GM10248 (cell line): ENCODE measurements at regions not wholly inside any gene's neighbourhood (a gene's known extent, or its start where the extent isn't known, plus 50 kb on each side); places are given as distances from the start of the nearest gene placed in this dataset.
A peak's percentile ranks its signal among the peaks of the same experiment; 100 is the strongest.

Experiments
- CTCF ChIA-PET: fragments of 300-600 bp; sonication (Branson Sonifier 250); formaldehyde crosslinking; extraction: SDS; loops from one replicate; lab custom pipeline; 2021; ENCODE audit warnings: antibody characterized with exemption; lab: Yijun Ruan, JAX
- POLR2A ChIA-PET: fragments of 350-650 bp; sonication (Branson Sonifier 250); formaldehyde crosslinking; extraction: SDS; loops from one replicate; lab custom pipeline; 2020; ENCODE audit warnings: antibody characterized with exemption; lab: Yijun Ruan, JAX
- DNase-seq: peaks from one replicate; pipeline ENCODE4 v3.0.0; 2012; ENCODE audit errors: extremely low spot score
- TF ChIP-seq, protein P1 (sequence below): IDR thresholded peaks from 2 replicates; pipeline ENCODE4 v1.5.1; 2012; ENCODE audit warnings: mild to moderate bottlenecking, low read depth; ENCODE audit errors: extremely low read depth, missing control alignments, control extremely low read depth

DNA sequence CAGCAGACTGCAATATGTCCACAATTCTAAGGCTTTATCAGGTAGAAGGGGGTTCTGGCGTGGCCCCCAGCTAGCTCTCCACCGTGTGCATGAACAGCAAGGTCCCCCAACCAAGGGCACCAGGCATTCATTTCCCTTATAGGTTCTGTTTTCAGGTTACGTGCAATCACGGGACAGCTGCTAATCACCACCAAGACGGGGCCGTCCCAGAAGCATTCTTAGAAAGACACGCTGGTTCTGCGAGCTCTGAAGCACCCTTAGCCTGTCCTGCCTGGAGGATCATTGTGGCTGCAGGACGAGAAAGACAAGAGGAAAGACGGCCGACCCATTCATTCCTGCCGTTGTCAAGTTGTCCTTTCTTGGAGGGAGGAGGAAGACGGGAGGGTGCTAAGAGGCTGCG lies 302.9 kb downstream of the SOX9 start:
- TF ChIP-seq, protein P1, sequence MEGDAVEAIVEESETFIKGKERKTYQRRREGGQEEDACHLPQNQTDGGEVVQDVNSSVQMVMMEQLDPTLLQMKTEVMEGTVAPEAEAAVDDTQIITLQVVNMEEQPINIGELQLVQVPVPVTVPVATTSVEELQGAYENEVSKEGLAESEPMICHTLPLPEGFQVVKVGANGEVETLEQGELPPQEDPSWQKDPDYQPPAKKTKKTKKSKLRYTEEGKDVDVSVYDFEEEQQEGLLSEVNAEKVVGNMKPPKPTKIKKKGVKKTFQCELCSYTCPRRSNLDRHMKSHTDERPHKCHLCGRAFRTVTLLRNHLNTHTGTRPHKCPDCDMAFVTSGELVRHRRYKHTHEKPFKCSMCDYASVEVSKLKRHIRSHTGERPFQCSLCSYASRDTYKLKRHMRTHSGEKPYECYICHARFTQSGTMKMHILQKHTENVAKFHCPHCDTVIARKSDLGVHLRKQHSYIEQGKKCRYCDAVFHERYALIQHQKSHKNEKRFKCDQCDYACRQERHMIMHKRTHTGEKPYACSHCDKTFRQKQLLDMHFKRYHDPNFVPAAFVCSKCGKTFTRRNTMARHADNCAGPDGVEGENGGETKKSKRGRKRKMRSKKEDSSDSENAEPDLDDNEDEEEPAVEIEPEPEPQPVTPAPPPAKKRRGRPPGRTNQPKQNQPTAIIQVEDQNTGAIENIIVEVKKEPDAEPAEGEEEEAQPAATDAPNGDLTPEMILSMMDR: no peak
- POLR2A ChIA-PET: interaction anchor here (2.0 to 2.2 kb wide), 2 partner anchors 41 to 302 kb away, joined by 15 to 25 read pairs; partner anchors contain the start of gene SOX9
- CTCF ChIA-PET: interaction anchor here (1.1 to 7.3 kb wide), 5 partner anchors 37 to 126 kb away, joined by 3 to 52 read pairs (median 3); no protein-coding TSS in a partner anchor
- peak; percentile 55 for DNase-seq

DNA sequence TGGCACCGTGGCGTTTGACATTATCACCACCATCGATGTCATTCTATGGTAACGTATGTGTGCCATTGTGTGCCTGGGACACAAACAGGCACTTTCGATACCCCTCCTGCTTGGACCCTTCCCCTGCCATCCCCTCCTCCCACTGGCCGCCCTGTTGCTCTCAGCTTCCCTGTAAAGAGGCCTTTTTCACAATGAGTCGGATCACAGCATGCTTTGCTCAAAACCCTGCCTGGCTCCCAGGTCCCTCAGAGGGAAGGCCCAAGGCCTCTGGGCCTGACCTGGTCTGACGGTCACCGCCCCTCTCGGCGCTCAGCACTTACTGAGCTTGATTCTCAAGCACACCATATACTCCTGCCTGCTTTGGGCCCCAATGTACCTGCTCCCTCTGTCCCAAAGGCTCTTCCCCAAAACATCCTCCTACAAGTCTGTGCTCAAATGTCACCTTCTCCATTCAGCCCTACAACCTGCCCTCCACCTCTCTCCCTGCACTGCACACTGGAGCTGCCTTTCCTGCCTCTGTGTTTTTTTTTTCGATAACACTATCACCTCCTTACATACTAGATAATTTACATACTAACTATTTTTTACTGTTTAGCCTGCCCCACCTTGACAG lies 303.8 kb downstream of the SOX9 start:
- POLR2A ChIA-PET: interaction anchor here (0.9 to 1.4 kb wide), 2 partner anchors 17 to 41 kb away, joined by 3 to 5 read pairs; no protein-coding TSS in a partner anchor
- TF ChIP-seq, protein P1: no peak
- CTCF ChIA-PET: interaction anchor here (1.4 to 7.3 kb wide), 3 partner anchors 36 to 110 kb away, joined by 3 to 52 read pairs (median 5); no protein-coding TSS in a partner anchor
- no peak for DNase-seq

DNA sequence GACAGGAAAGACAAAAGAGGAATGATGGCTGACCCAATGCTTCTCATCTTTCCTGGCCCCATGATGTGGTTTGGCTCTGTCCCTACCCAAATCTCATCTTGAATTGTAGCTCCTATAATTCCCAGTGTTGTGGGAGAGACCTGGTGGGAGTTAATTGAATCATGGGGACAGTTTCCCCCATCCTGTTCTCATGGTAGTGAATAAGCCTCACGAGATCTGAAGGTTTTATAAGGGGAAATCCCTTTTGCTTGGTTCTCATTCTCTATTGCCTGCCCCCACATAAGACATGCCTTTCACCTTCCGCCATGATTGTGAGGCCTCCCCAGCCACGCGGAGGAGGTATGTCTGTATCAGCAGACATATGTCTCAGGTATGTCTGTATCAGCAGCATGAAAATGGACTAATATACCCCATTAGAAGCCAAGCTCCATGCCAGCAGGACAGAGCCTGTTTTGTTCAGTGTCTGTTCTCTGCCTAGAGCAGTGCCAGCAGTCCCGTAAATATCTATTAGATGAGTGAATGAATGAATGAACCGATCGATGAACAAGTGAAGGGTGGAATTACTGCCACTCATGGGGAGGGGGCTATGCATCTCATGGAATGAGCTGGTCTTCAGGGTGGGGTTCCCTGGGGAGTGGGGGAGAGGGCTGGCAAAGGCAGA lies 304.4 kb downstream of the SOX9 start:
- TF ChIP-seq, protein P1: no peak
- ChIA-PET CTCF (interaction anchor here (1.4 to 7.3 kb wide), 2 partner anchors 40 to 114 kb away, joined by 5 to 52 read pairs; no protein-coding TSS in a partner anchor), POLR2A (interaction anchor here (0.6 to 1.4 kb wide), 5 partner anchors 11 to 41 kb away, joined by 3 to 9 read pairs (median 3); no protein-coding TSS in a partner anchor)
- no peak for DNase-seq

DNA sequence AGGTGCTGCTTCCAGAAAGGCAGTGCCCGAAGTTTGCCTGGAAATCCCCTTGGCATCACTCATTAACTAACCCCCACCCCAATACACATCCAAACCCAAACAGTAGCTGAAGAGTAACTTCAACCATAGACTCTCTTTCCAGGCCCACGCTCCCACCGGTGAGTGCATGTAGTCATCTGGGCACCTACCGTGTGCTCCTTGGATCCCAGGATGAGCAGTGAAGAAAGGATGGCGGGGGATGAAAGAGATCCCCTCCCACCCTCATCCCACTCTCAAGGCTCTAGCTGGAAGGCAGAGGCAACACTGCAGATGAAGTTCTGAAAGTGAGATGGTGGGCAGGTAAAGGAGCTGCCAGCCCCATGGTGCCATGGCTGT lies 305.0 kb downstream of the SOX9 start:
- POLR2A ChIA-PET: interaction anchor here (0.8 to 1.4 kb wide), 3 partner anchors 12 to 40 kb away, joined by 3 to 9 read pairs (median 3); no protein-coding TSS in a partner anchor
- TF ChIP-seq, protein P1: no peak
- no peak for DNase-seq
- CTCF ChIA-PET: interaction anchor here (1.4 to 7.3 kb wide), 2 partner anchors 39 to 114 kb away, joined by 5 to 52 read pairs; no protein-coding TSS in a partner anchor

DNA sequence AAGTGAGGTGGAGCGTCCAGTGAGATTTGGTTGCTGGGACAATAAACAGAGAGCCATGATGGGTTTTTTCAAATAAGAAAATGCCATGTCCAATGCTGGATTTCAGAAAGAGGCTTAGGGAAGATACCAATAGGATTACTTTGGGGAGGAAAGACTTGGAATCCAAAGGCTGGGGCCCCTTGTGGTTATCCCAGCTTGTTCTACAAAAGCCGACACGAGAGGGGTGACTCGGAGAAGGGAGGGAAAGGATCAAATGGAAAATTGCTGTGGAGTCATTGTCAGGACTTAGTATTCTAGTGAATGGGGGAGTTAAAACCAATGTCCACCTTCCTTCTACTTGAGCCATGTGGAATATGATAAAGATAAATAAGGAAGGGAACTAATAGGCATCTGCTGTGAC lies 305.5 kb downstream of the SOX9 start:
- CTCF ChIA-PET: interaction anchor here (1.4 to 7.3 kb wide), 2 partner anchors 39 to 113 kb away, joined by 5 to 52 read pairs; no protein-coding TSS in a partner anchor
- DNase-seq: no peak
- TF ChIP-seq, protein P1: no peak

DNA sequence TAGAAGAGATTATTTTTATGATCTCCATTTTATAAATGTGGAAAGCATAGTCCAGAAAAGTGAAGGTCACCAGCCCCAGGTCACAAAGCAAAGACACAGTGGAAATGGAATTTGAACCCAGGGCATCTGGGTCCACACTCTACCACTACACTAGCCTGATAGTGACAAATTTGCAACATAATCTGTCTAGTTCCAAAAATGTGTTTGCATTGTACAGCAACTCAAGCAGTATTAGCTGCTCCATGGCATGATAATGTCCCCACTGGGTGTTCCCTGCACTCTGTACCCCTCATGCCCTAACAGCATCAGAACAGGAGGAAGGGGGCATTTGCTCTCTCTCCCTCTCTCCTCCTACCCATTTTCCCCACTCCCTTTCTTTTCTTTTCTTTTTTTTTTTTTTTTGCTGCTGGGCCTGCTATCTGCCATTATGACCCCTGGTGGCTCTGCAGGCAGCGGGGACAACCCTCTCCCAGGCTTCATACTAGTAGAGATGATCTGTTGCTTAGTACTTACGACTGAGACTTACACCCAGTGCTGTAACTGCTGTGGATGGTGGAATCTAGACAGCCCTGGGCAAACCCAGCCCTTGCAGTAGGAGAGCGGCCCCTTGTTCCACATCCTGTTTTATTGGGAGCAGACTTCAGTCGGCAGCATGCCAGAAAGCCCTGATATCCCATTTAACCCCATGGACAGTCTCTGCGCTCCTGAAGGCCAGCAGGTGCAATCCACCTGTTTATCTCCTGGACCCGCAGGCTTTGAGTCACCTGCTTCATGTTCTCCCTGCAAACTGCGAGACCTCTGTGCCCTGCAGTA lies 306.3 kb downstream of the SOX9 start:
- no peak for DNase-seq
- POLR2A ChIA-PET: no interaction called here
- TF ChIP-seq, protein P1: no peak
- CTCF ChIA-PET: interaction anchor here (0.7 to 1.4 kb wide), 3 partner anchors 22 to 112 kb away, joined by 3 to 5 read pairs (median 3); no protein-coding TSS in a partner anchor

More for the DNA sequence above, 305.5 kb downstream of the SOX9 start:
- POLR2A ChIA-PET: interaction anchor here (0.8 to 1.0 kb wide), 2 partner anchors 11 to 39 kb away, joined by 3 to 9 read pairs; no protein-coding TSS in a partner anchor
